ENCODE measurements at regions not wholly inside any gene's neighbourhood (a gene's known extent, or its start where the extent isn't known, plus 50 kb on each side); places are given as distances from the start of the nearest gene placed in this dataset.

GRCh38 chr13:111490611-111491010 is 170.2 kb downstream of the TEX29 start:
- TF ChIP-seq, protein P1, sequence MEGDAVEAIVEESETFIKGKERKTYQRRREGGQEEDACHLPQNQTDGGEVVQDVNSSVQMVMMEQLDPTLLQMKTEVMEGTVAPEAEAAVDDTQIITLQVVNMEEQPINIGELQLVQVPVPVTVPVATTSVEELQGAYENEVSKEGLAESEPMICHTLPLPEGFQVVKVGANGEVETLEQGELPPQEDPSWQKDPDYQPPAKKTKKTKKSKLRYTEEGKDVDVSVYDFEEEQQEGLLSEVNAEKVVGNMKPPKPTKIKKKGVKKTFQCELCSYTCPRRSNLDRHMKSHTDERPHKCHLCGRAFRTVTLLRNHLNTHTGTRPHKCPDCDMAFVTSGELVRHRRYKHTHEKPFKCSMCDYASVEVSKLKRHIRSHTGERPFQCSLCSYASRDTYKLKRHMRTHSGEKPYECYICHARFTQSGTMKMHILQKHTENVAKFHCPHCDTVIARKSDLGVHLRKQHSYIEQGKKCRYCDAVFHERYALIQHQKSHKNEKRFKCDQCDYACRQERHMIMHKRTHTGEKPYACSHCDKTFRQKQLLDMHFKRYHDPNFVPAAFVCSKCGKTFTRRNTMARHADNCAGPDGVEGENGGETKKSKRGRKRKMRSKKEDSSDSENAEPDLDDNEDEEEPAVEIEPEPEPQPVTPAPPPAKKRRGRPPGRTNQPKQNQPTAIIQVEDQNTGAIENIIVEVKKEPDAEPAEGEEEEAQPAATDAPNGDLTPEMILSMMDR (IDR thresholded peaks at IDR 0.05), result no peak
- TF ChIP-seq POLR2A (IDR thresholded peaks at IDR 0.05), result no peak
